Liver (tissue), 7 donors: ENCODE measurements at regions not wholly inside any gene's neighbourhood (a gene's known extent, or its start where the extent isn't known, plus 50 kb on each side); places are given as distances from the start of the nearest gene placed in this dataset.

Experiments
- DNase-seq: peaks from one replicate; pipeline ENCODE4 v3.0.0-alpha.2; 2017; ENCODE audit warnings: low spot score
- H3K27ac ChIP-seq, 2 donors: one replicate each; pipeline ENCODE4 v1.7.0; 2013; ENCODE audit warnings: inconsistent platforms in 2 of 2, low read length in 2 of 2, control low read depth in 1 of 2, low read depth in 1 of 2, mild to moderate bottlenecking in 1 of 2
- H3K27me3 ChIP-seq, 4 donors: one replicate each; pipeline versions ENCODE4 v1.6.1 to v1.7.0; 2013; ENCODE audit warnings: low read length in 3 of 4, inconsistent platforms in 1 of 4, mild to moderate bottlenecking in 1 of 4, moderate library complexity in 1 of 4; ENCODE audit not compliant: control insufficient read depth in 4 of 4, insufficient read depth in 4 of 4
- H3K36me3 ChIP-seq, 4 donors: one replicate each; pipeline versions ENCODE4 v1.6.1 to v1.7.0; 2013; ENCODE audit warnings: low read length in 3 of 4, mild to moderate bottlenecking in 3 of 4, low read depth in 1 of 4, moderate library complexity in 1 of 4; ENCODE audit not compliant: control insufficient read depth in 4 of 4, insufficient read depth in 3 of 4
- H3K4me1 ChIP-seq, 4 donors: one replicate each; pipeline versions ENCODE4 v1.6.1 to v1.7.0; 2013; ENCODE audit warnings: low read length in 3 of 4, mild to moderate bottlenecking in 3 of 4, moderate library complexity in 1 of 4; ENCODE audit not compliant: control insufficient read depth in 4 of 4, insufficient read depth in 4 of 4
- H3K4me3 ChIP-seq, 3 donors: one replicate each; pipeline versions ENCODE4 v1.6.1 to v1.7.0; 2013; ENCODE audit warnings: low read length in 3 of 3, control low read depth in 1 of 3, low read depth in 1 of 3, mild to moderate bottlenecking in 1 of 3
- H3K9ac ChIP-seq, 2 donors: one replicate each; pipeline ENCODE4 v1.7.0; 2013; ENCODE audit warnings: low read length in 2 of 2, mild to moderate bottlenecking in 2 of 2, moderate library complexity in 2 of 2, control low read depth in 1 of 2, low read depth in 1 of 2
- H3K9me3 ChIP-seq, 4 donors: one replicate each; pipeline versions ENCODE4 v1.6.1 to v1.7.0; 2013; ENCODE audit warnings: low read length in 3 of 4; ENCODE audit not compliant: control insufficient read depth in 4 of 4
- FOXA1 ChIP-seq: IDR thresholded peaks from 2 replicates; pipeline ENCODE4 v1.6.1; 2016; ENCODE audit warnings: antibody characterized with exemption
- FOXA2 ChIP-seq: IDR thresholded peaks from 2 replicates; pipeline ENCODE4 v1.6.1; 2016; ENCODE audit warnings: antibody characterized with exemption
- GABPA ChIP-seq, 2 donors: IDR thresholded peaks in 1 of 2; conservative IDR thresholded peaks in 1 of 2; 2 replicates each; pipeline ENCODE4 v1.6.1; 2016; ENCODE audit warnings: antibody characterized with exemption in 2 of 2, mild to moderate bottlenecking in 1 of 2, moderate library complexity in 1 of 2
- HNF4A ChIP-seq, 2 donors: conservative IDR thresholded peaks; 2 replicates each; pipeline ENCODE4 v1.6.1; 2016; ENCODE audit warnings: antibody characterized with exemption in 2 of 2, mild to moderate bottlenecking in 2 of 2
- JUND ChIP-seq, 2 donors: IDR thresholded peaks; 2 replicates each; pipeline ENCODE4 v1.6.1; 2016; ENCODE audit warnings: antibody characterized with exemption in 2 of 2
- NR2F2 ChIP-seq: IDR thresholded peaks from 2 replicates; pipeline ENCODE4 v1.6.1; 2016; ENCODE audit warnings: antibody characterized with exemption
- RAD21 ChIP-seq, 2 donors: IDR thresholded peaks; 2 replicates each; pipeline ENCODE4 v1.6.1; 2016; ENCODE audit warnings: antibody characterized with exemption in 2 of 2, mild to moderate bottlenecking in 2 of 2
- TAF1 ChIP-seq: conservative IDR thresholded peaks from 2 replicates; pipeline ENCODE4 v1.6.1; 2016; ENCODE audit warnings: antibody characterized with exemption, mild to moderate bottlenecking
- YY1 ChIP-seq: IDR thresholded peaks from 2 replicates; pipeline ENCODE4 v1.6.1; 2016; ENCODE audit warnings: antibody characterized with exemption, mild to moderate bottlenecking
- WGBS: extraction: QIAGEN DNeasy Blood & Tissue Kit; methylation state at CpG from one replicate; pipeline ENCODE4 v1.1.7; 2013; 5-methylcytosine and 5-hydroxymethylcytosine counted together
- TF ChIP-seq, protein P1 (sequence below): IDR thresholded peaks from 2 replicates; pipeline ENCODE4 v1.6.1; 2016; ENCODE audit warnings: antibody characterized with exemption
- TF ChIP-seq, protein P2 (sequence below): IDR thresholded peaks from 2 replicates; pipeline ENCODE4 v1.6.1; 2016; ENCODE audit warnings: antibody characterized with exemption, mild to moderate bottlenecking
- TF ChIP-seq, protein P3 (sequence below): IDR thresholded peaks from 2 replicates; pipeline ENCODE4 v1.6.1; 2016; ENCODE audit warnings: antibody characterized with exemption
- donor health status: healthy.
- donor health status: healthy.
- donor health status: healthy.
- donor health status: healthy.

DNA sequence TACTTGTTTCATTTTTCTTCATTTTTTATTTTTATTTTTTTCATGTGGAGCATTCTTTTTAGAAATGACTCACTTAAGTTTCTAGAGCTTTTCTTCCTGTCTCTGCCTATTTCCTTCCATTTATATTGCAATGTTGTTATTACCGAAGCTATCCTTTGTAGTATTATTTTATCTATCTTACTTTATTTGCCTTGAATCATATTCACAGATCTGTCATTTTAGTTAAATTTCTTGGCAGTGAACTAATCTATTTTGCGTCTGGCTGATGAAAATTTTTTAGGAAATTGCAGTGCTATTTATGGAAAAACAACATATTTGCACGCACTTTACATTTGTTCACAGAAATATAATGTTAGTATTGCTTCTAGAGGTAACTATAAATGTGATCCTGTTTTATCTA, 956.9 kb upstream of the SLC39A10 start (continued):
- TF ChIP-seq, protein P1, sequence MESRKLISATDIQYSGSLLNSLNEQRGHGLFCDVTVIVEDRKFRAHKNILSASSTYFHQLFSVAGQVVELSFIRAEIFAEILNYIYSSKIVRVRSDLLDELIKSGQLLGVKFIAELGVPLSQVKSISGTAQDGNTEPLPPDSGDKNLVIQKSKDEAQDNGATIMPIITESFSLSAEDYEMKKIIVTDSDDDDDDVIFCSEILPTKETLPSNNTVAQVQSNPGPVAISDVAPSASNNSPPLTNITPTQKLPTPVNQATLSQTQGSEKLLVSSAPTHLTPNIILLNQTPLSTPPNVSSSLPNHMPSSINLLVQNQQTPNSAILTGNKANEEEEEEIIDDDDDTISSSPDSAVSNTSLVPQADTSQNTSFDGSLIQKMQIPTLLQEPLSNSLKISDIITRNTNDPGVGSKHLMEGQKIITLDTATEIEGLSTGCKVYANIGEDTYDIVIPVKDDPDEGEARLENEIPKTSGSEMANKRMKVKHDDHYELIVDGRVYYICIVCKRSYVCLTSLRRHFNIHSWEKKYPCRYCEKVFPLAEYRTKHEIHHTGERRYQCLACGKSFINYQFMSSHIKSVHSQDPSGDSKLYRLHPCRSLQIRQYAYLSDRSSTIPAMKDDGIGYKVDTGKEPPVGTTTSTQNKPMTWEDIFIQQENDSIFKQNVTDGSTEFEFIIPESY: no peak
- TF ChIP-seq RAD21 (IDR thresholded peaks at IDR 0.05) (no peak), TAF1 (no peak), HNF4A (conservative IDR thresholded peaks at IDR 0.05) (no peak)
- TF ChIP-seq, protein P2, sequence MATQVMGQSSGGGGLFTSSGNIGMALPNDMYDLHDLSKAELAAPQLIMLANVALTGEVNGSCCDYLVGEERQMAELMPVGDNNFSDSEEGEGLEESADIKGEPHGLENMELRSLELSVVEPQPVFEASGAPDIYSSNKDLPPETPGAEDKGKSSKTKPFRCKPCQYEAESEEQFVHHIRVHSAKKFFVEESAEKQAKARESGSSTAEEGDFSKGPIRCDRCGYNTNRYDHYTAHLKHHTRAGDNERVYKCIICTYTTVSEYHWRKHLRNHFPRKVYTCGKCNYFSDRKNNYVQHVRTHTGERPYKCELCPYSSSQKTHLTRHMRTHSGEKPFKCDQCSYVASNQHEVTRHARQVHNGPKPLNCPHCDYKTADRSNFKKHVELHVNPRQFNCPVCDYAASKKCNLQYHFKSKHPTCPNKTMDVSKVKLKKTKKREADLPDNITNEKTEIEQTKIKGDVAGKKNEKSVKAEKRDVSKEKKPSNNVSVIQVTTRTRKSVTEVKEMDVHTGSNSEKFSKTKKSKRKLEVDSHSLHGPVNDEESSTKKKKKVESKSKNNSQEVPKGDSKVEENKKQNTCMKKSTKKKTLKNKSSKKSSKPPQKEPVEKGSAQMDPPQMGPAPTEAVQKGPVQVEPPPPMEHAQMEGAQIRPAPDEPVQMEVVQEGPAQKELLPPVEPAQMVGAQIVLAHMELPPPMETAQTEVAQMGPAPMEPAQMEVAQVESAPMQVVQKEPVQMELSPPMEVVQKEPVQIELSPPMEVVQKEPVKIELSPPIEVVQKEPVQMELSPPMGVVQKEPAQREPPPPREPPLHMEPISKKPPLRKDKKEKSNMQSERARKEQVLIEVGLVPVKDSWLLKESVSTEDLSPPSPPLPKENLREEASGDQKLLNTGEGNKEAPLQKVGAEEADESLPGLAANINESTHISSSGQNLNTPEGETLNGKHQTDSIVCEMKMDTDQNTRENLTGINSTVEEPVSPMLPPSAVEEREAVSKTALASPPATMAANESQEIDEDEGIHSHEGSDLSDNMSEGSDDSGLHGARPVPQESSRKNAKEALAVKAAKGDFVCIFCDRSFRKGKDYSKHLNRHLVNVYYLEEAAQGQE: no peak

DNA sequence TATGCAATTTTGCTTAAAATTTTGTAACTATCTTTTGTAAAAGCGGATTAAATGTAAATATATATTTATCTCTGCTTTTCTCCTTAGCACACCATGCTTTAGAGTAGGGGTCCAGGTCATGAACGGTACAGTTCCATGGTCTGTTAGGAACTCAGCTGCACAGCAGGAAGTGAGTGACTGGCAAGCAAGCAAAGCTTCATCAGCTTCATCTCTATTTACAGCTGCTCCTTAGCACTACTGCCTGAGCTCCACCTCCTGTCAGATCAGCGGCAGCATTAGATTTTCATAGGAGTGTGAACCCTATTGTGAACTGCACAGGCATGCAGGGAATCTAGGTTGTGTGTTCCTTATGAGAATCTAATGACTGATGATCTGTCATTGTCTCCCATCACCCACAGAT, 959.0 kb upstream of the SLC39A10 start:
- no peaks in the 10 kb centered on the region for H3K9me3 ChIP-seq
- no peak overlapping the region for H3K4me3 ChIP-seq
- no peaks in the 10 kb centered on the region for H3K4me1 ChIP-seq
- no peaks in the 10 kb centered on the region for H3K36me3 ChIP-seq
- H3K9ac ChIP-seq: no peak overlapping the region
- H3K27me3 ChIP-seq: peaks cover 0 to 2% (median 0%) of the 10 kb centered on the region in 4 donors
- WGBS: 51% methylated on average over 3 of the region's 3 CpGs
- H3K27ac ChIP-seq: no peak overlapping the region
- no peak for DNase-seq
- TF ChIP-seq FOXA2 (no peak), TAF1 (no peak), HNF4A (conservative IDR thresholded peaks at IDR 0.05) (no peak), GABPA (IDR thresholded peaks at IDR 0.05 in 1 of 2, conservative IDR thresholded peaks at IDR 0.05 in 1 of 2) (no peak)

DNA sequence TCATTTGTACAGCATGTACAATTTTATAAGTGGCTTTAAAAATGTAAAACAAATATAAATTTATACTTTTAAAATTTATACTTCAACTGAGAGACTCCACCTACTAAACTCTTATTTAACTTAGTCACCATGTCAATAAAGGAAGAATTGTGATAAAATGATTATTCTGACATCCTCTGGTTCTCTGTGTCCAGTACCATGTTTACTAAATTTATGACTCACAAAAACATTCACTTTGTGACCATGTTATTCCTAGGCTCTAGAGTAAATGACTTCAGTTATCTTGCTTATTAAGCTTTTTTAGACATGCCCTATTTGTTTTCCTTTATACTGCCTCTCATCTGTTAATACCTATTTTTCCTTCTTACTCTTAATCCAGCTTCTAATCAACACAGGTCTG, 959.6 kb upstream of the SLC39A10 start:
- H3K9ac ChIP-seq: no peak overlapping the region
- peaks cover 0 to 2% (median 0%) of the 10 kb centered on the region in 4 donors for H3K27me3 ChIP-seq
- H3K27ac ChIP-seq: no peak overlapping the region
- no peaks in the 10 kb centered on the region for H3K4me1 ChIP-seq
- no peaks in the 10 kb centered on the region for H3K9me3 ChIP-seq
- no peak for DNase-seq
- no peaks in the 10 kb centered on the region for H3K36me3 ChIP-seq
- TF ChIP-seq, protein P2: no peak
- TF ChIP-seq RAD21 (IDR thresholded peaks at IDR 0.05) (no peak), FOXA1 (no peak), JUND (IDR thresholded peaks at IDR 0.05) (no peak), YY1 (no peak), NR2F2 (no peak), GABPA (IDR thresholded peaks at IDR 0.05 in 1 of 2, conservative IDR thresholded peaks at IDR 0.05 in 1 of 2) (no peak)
- TF ChIP-seq, protein P3, sequence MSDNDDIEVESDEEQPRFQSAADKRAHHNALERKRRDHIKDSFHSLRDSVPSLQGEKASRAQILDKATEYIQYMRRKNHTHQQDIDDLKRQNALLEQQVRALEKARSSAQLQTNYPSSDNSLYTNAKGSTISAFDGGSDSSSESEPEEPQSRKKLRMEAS: no peak
- H3K4me3 ChIP-seq: no peak overlapping the region
